Ovary (tissue), 7 donors: ENCODE measurements at regions not wholly inside any gene's neighbourhood (a gene's known extent, or its start where the extent isn't known, plus 50 kb on each side); places are given as distances from the start of the nearest gene placed in this dataset.

Experiments used
- DNase-seq, 5 donors: peaks; one replicate each; pipeline ENCODE4 v3.0.0-alpha.2; 2019 to 2020
- H3K27ac ChIP-seq, 2 donors: fragments of 200-600 bp; one replicate each; pipeline versions ENCODE4 v1.5.1 to v1.8.0; 2019 to 2022
- H3K27me3 ChIP-seq: fragments of 200-600 bp; one replicate; pipeline ENCODE4 v1.8.0; 2022
- H3K36me3 ChIP-seq: fragments of 200-600 bp; sonication (generic); one replicate; pipeline ENCODE4 v1.5.1; 2019
- H3K4me1 ChIP-seq: one replicate; pipeline ENCODE4 v1.8.1; 2013; ENCODE audit warnings: mild to moderate bottlenecking, moderate library complexity; ENCODE audit not compliant: insufficient read depth
- H3K4me3 ChIP-seq: fragments of 200-600 bp; sonication (generic); one replicate; pipeline ENCODE4 v1.5.1; 2017
- H3K9me3 ChIP-seq, 2 donors: fragments of 200-600 bp in 1 of 2; sonication (generic) in 1 of 2; one replicate each; pipeline versions ENCODE4 v1.5.1 to v1.8.1; 2013 to 2019; ENCODE audit warnings: mild to moderate bottlenecking in 1 of 2, moderate library complexity in 1 of 2
- CTCF ChIP-seq, 3 donors: fragments of 450-650 bp in 2 of 3; fragments of 200-600 bp in 1 of 3; IDR thresholded peaks; one replicate each; pipeline versions ENCODE4 v1.5.1 to v1.8.0; 2016 to 2022; ENCODE audit warnings: antibody characterized with exemption in 3 of 3, mild to moderate bottlenecking in 1 of 3
- EP300 ChIP-seq: sonication (generic); formaldehyde crosslinking; IDR thresholded peaks from one replicate; pipeline ENCODE4 v1.6.1; 2017; ENCODE audit warnings: antibody characterized with exemption
- POLR2A ChIP-seq: fragments of 450-650 bp; IDR thresholded peaks from one replicate; pipeline ENCODE4 v1.6.1; 2017; ENCODE audit warnings: antibody characterized with exemption, mild to moderate bottlenecking, moderate library complexity
- WGBS, 3 donors: extraction: QIAGEN DNeasy Blood & Tissue Kit in 1 of 3; methylation state at CpG; one replicate each; pipeline versions ENCODE4 v1.1.5 to v1.1.7; 2013 to 2017; 5-methylcytosine and 5-hydroxymethylcytosine counted together
- intact Hi-C, 4 donors: fragments of 100-400 bp; cut with DNase I; formaldehyde crosslinking; loops; one replicate each; pipeline versions ENCODE4 v1.11.0 to v1.15.1; 2022 to 2023
- donor health status: DM: no; HTN: no; CAD: no; lungs with moderate emphysema.
- donor health status: DM: no; HTN: no; CAD: no.
- donor health status: Bipolar disorder and iron deficiency.
- donor health status: DM: no; HTN: no; CAD: no.
- donor health status: DM: yes; HTN: yes; CAD: no.

- no peaks in the 10 kb centered on the region for H3K9me3 ChIP-seq
- no peak overlapping the region for H3K4me3 ChIP-seq
- WGBS, 3 donors, result 14 to 31% (median 16%) methylated on average over 1 of the region's 1 CpG
- TF ChIP-seq POLR2A, result no peak
- TF ChIP-seq EP300, result no peak
- TF ChIP-seq CTCF (IDR thresholded peaks at IDR 0.05), result no peak
- intact Hi-C loops, result no loop called here
- H3K4me1 ChIP-seq, result no peaks in the 10 kb centered on the region
- DNase-seq, result no peak
- no peak overlapping the region for H3K27ac ChIP-seq
- no peaks in the 10 kb centered on the region for H3K27me3 ChIP-seq
- no peaks in the 10 kb centered on the region for H3K36me3 ChIP-seq
These were observed 84.6 kb upstream of the CCDC196 start for GRCh38 chr14:66401449-66402095.

GRCh38 chr14:66403183-66403582 lies 83.0 kb upstream of the CCDC196 start:
- Histone ChIP-seq H3K9me3 (no peaks in the 10 kb centered on the region), H3K27me3 (no peaks in the 10 kb centered on the region), H3K36me3 (no peaks in the 10 kb centered on the region), H3K27ac (no peak overlapping the region), H3K4me1 (no peaks in the 10 kb centered on the region), H3K4me3 (no peak overlapping the region)
- TF ChIP-seq POLR2A (no peak), CTCF (IDR thresholded peaks at IDR 0.05) (peak in 1 of 3 donors; percentile 11)
- no peak for DNase-seq
- intact Hi-C loops, result no loop called here
- 11 to 22% (median 21%) methylated on average over 5 of the region's 5 CpGs for WGBS, 3 donors

- Histone ChIP-seq H3K36me3 (no peaks in the 10 kb centered on the region), H3K4me1 (no peaks in the 10 kb centered on the region), H3K27me3 (no peaks in the 10 kb centered on the region), H3K27ac (no peak overlapping the region), H3K4me3 (no peak overlapping the region), H3K9me3 (no peaks in the 10 kb centered on the region)
- no peak for TF ChIP-seq CTCF (IDR thresholded peaks at IDR 0.05)
- TF ChIP-seq EP300, result no peak
- TF ChIP-seq POLR2A, result no peak
- 66 to 73% (median 68%) methylated on average over 3 of the region's 3 CpGs for WGBS, 3 donors
- DNase-seq, result no peak
- intact Hi-C loops, result no loop called here
These were observed 82.1 kb upstream of the CCDC196 start for GRCh38 chr14:66404051-66404545.

GRCh38 chr14:66405158-66405557 lies 81.0 kb upstream of the CCDC196 start:
- no peaks in the 10 kb centered on the region for H3K9me3 ChIP-seq
- no peaks in the 10 kb centered on the region for H3K36me3 ChIP-seq
- no peak for TF ChIP-seq POLR2A
- no peak for TF ChIP-seq EP300
- TF ChIP-seq CTCF (IDR thresholded peaks at IDR 0.05), result no peak
- intact Hi-C loops, result no loop called here
- H3K27me3 ChIP-seq, result no peaks in the 10 kb centered on the region
- WGBS, 3 donors, result 77 to 84% (median 79%) methylated on average over 1 of the region's 1 CpG
- DNase-seq, result no peak
- H3K27ac ChIP-seq, result no peak overlapping the region
- no peaks in the 10 kb centered on the region for H3K4me1 ChIP-seq
- no peak overlapping the region for H3K4me3 ChIP-seq
